Activated naive CD4-positive, alpha-beta T cell treated with anti-CD3 and anti-CD28 coated beads for 36 hours (primary cell): ENCODE measurements at regions not wholly inside any gene's neighbourhood (a gene's known extent, or its start where the extent isn't known, plus 50 kb on each side); places are given as distances from the start of the nearest gene placed in this dataset.

Experiments
- CTCF ChIA-PET: fragments of 350-600 bp; sonication (Branson Sonifier 250); formaldehyde crosslinking; loops from one replicate; lab custom pipeline; 2021; ENCODE audit warnings: antibody characterized with exemption; lab: Charles Lee
- DNase-seq: peaks from one replicate; pipeline ENCODE4 v3.0.0-alpha.2; 2020
- H3K27ac Mint-ChIP-seq: one replicate; pipeline ENCODE4 v1.8.0; 2021; ENCODE audit warnings: mild to moderate bottlenecking, mixed read lengths
- H3K27me3 Mint-ChIP-seq: one replicate; pipeline ENCODE4 v1.8.0; 2021; ENCODE audit warnings: low read depth, mixed read lengths
- H3K36me3 Mint-ChIP-seq: one replicate; pipeline ENCODE4 v1.8.0; 2021; ENCODE audit warnings: low read depth, mixed read lengths
- H3K4me1 Mint-ChIP-seq: one replicate; pipeline ENCODE4 v1.8.0; 2021; ENCODE audit warnings: low read depth, mixed read lengths
- H3K4me3 Mint-ChIP-seq: one replicate; pipeline ENCODE4 v1.8.0; 2021; ENCODE audit warnings: mild to moderate bottlenecking, moderate library complexity, mixed read lengths
- H3K9me3 Mint-ChIP-seq: one replicate; pipeline ENCODE4 v1.8.0; 2021; ENCODE audit warnings: mixed read lengths
- intact Hi-C: fragments of 100-400 bp; cut with micrococcal nuclease; formaldehyde crosslinking; loops from one replicate; pipeline ENCODE4 v1.15.1; 2023

GRCh38 chr17:11053846-11054245 is 187.2 kb upstream of the SHISA6 start:
- no peak for DNase-seq
- CTCF ChIA-PET: no interaction called here
- intact Hi-C loops: no loop called here
- no peaks in the 10 kb centered on the region for H3K4me1 Mint-ChIP-seq
- H3K9me3 Mint-ChIP-seq: no peaks in the 10 kb centered on the region
- peaks cover 6% of the 10 kb centered on the region for H3K27me3 Mint-ChIP-seq
- no peaks in the 10 kb centered on the region for H3K36me3 Mint-ChIP-seq
- no peak overlapping the region for H3K4me3 Mint-ChIP-seq
- no peak overlapping the region for H3K27ac Mint-ChIP-seq

- H3K27ac Mint-ChIP-seq: no peak overlapping the region
- intact Hi-C loops: no loop called here
- no peaks in the 10 kb centered on the region for H3K4me1 Mint-ChIP-seq
- H3K9me3 Mint-ChIP-seq: no peaks in the 10 kb centered on the region
- H3K27me3 Mint-ChIP-seq: no peaks in the 10 kb centered on the region
- no peaks in the 10 kb centered on the region for H3K36me3 Mint-ChIP-seq
- DNase-seq: no peak
- CTCF ChIA-PET: no interaction called here
- no peak overlapping the region for H3K4me3 Mint-ChIP-seq
These were observed 191.5 kb upstream of the SHISA6 start for GRCh38 chr17:11049539-11049938.

GRCh38 chr17:11047228-11047627 is 193.8 kb upstream of the SHISA6 start:
- CTCF ChIA-PET: no interaction called here
- Mint-ChIP-seq H3K27me3 (peaks cover 3% of the 10 kb centered on the region), H3K4me1 (no peaks in the 10 kb centered on the region), H3K4me3 (no peak overlapping the region), H3K36me3 (no peaks in the 10 kb centered on the region), H3K9me3 (no peaks in the 10 kb centered on the region), H3K27ac (no peak overlapping the region)
- DNase-seq: no peak
- intact Hi-C loops: no loop called here

- peaks cover 6% of the 10 kb centered on the region for H3K9me3 Mint-ChIP-seq
- DNase-seq: no peak
- CTCF ChIA-PET: no interaction called here
- no peaks in the 10 kb centered on the region for H3K4me1 Mint-ChIP-seq
- no peak overlapping the region for H3K27ac Mint-ChIP-seq
- intact Hi-C loops: no loop called here
- H3K27me3 Mint-ChIP-seq: peaks cover 5% of the 10 kb centered on the region
- H3K4me3 Mint-ChIP-seq: no peak overlapping the region
- H3K36me3 Mint-ChIP-seq: no peaks in the 10 kb centered on the region
These were observed 201.5 kb upstream of the PIRT start for GRCh38 chr17:11039342-11039741.

- no peak overlapping the region for H3K27ac Mint-ChIP-seq
- CTCF ChIA-PET: no interaction called here
- intact Hi-C loops: no loop called here
- H3K4me1 Mint-ChIP-seq: no peaks in the 10 kb centered on the region
- H3K4me3 Mint-ChIP-seq: no peak overlapping the region
- peaks cover 2% of the 10 kb centered on the region for H3K27me3 Mint-ChIP-seq
- no peaks in the 10 kb centered on the region for H3K36me3 Mint-ChIP-seq
- DNase-seq: no peak
- peaks cover 4% of the 10 kb centered on the region for H3K9me3 Mint-ChIP-seq
These were observed 197.8 kb upstream of the PIRT start for GRCh38 chr17:11035681-11036080.

GRCh38 chr17:11031787-11032186 is 193.9 kb upstream of the PIRT start:
- no peaks in the 10 kb centered on the region for H3K27me3 Mint-ChIP-seq
- no peak overlapping the region for H3K27ac Mint-ChIP-seq
- CTCF ChIA-PET: no interaction called here
- no peak overlapping the region for H3K4me3 Mint-ChIP-seq
- intact Hi-C loops: no loop called here
- no peak for DNase-seq
- no peaks in the 10 kb centered on the region for H3K4me1 Mint-ChIP-seq
- no peaks in the 10 kb centered on the region for H3K36me3 Mint-ChIP-seq
- peaks cover 4% of the 10 kb centered on the region for H3K9me3 Mint-ChIP-seq

- Mint-ChIP-seq H3K9me3 (peaks cover 4% of the 10 kb centered on the region), H3K36me3 (no peaks in the 10 kb centered on the region), H3K27me3 (no peaks in the 10 kb centered on the region), H3K27ac (no peak overlapping the region), H3K4me1 (no peaks in the 10 kb centered on the region), H3K4me3 (no peak overlapping the region)
- CTCF ChIA-PET: no interaction called here
- DNase-seq: no peak
- intact Hi-C loops: no loop called here
These were observed 191.9 kb upstream of the PIRT start for GRCh38 chr17:11029791-11030190.

- CTCF ChIA-PET: no interaction called here
- intact Hi-C loops: no loop called here
- Mint-ChIP-seq H3K4me3 (no peak overlapping the region), H3K4me1 (no peaks in the 10 kb centered on the region), H3K27me3 (peaks cover 2% of the 10 kb centered on the region), H3K36me3 (no peaks in the 10 kb centered on the region), H3K27ac (no peak overlapping the region), H3K9me3 (peaks cover 4% of the 10 kb centered on the region)
- DNase-seq: no peak
These were observed 190.5 kb upstream of the PIRT start for GRCh38 chr17:11028349-11028748.

- no peak overlapping the region for H3K4me3 Mint-ChIP-seq
- H3K27ac Mint-ChIP-seq: no peak overlapping the region
- peaks cover 3% of the 10 kb centered on the region for H3K27me3 Mint-ChIP-seq
- H3K4me1 Mint-ChIP-seq: no peaks in the 10 kb centered on the region
- H3K9me3 Mint-ChIP-seq: peaks cover under 1% of the 10 kb centered on the region
- intact Hi-C loops: no loop called here
- CTCF ChIA-PET: no interaction called here
- no peak for DNase-seq
- H3K36me3 Mint-ChIP-seq: no peaks in the 10 kb centered on the region
These were observed 189.0 kb upstream of the PIRT start for GRCh38 chr17:11026903-11027302.

GRCh38 chr17:11023639-11024479 is 186.0 kb upstream of the PIRT start:
- CTCF ChIA-PET: no interaction called here
- Mint-ChIP-seq H3K4me1 (no peaks in the 10 kb centered on the region), H3K27ac (no peak overlapping the region), H3K4me3 (no peak overlapping the region), H3K36me3 (no peaks in the 10 kb centered on the region), H3K9me3 (no peaks in the 10 kb centered on the region), H3K27me3 (peaks cover 7% of the 10 kb centered on the region)
- intact Hi-C loops: no loop called here
- DNase-seq: no peak

- no peak overlapping the region for H3K4me3 Mint-ChIP-seq
- intact Hi-C loops: no loop called here
- H3K4me1 Mint-ChIP-seq: no peaks in the 10 kb centered on the region
- no peak overlapping the region for H3K27ac Mint-ChIP-seq
- peaks cover 4% of the 10 kb centered on the region for H3K27me3 Mint-ChIP-seq
- H3K9me3 Mint-ChIP-seq: peaks cover 6% of the 10 kb centered on the region
- CTCF ChIA-PET: no interaction called here
- no peaks in the 10 kb centered on the region for H3K36me3 Mint-ChIP-seq
- no peak for DNase-seq
These were observed 168.6 kb upstream of the PIRT start for GRCh38 chr17:11006530-11006929.

GRCh38 chr17:11005940-11006339 is 168.1 kb upstream of the PIRT start:
- Mint-ChIP-seq H3K9me3 (peaks cover 6% of the 10 kb centered on the region), H3K27me3 (peaks cover 4% of the 10 kb centered on the region), H3K4me3 (no peak overlapping the region), H3K27ac (no peak overlapping the region), H3K36me3 (no peaks in the 10 kb centered on the region), H3K4me1 (no peaks in the 10 kb centered on the region)
- CTCF ChIA-PET: no interaction called here
- no peak for DNase-seq
- intact Hi-C loops: no loop called here

GRCh38 chr17:11002417-11002816 is 164.5 kb upstream of the PIRT start:
- H3K36me3 Mint-ChIP-seq: no peaks in the 10 kb centered on the region
- no peak overlapping the region for H3K4me3 Mint-ChIP-seq

More at GRCh38 chr17:11002417-11002816, 164.5 kb upstream of the PIRT start:
- no peak overlapping the region for H3K27ac Mint-ChIP-seq
- H3K4me1 Mint-ChIP-seq: no peaks in the 10 kb centered on the region
- CTCF ChIA-PET: no interaction called here
- peaks cover 6% of the 10 kb centered on the region for H3K27me3 Mint-ChIP-seq
- H3K9me3 Mint-ChIP-seq: peaks cover 6% of the 10 kb centered on the region
- no peak for DNase-seq
- intact Hi-C loops: no loop called here
